ENCODE measurements at regions not wholly inside any gene's neighbourhood (a gene's known extent, or its start where the extent isn't known, plus 50 kb on each side); places are given as distances from the start of the nearest gene placed in this dataset.

DNA sequence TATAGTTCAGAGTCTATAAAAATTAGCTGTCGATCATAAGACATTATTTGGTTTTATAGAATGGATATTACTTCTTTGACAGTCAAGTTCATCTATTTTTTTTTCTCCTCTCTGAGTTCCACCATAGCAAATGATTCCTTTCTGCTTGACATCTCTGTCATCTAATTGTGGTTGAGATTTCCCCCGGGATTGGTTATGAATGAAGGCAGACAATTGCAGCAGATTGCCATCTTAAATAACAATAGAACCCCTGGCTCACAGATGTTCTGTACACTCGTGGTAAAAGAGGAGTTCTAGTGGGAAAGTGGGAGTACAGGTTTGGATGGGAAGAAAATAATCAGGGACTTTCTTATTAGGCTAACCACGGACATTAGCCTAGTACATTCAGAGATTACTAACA is 292.1 kb upstream of the NRXN1 start:
- no peaks in the 10 kb centered on the region for H3K79me2 ChIP-seq (ENCODE audit: control insufficient read depth, insufficient read depth, low read length)
- CTCF ChIA-PET, result no interaction called here
- H3K9me3 ChIP-seq (replicated peaks; ENCODE audit: control insufficient read depth, insufficient read depth, low read length), result no peaks in the 10 kb centered on the region
- SMC1A ChIA-PET (ENCODE audit: uncharacterized antibody, unreplicated experiment), result interaction anchor here (1.4 kb wide), 1 partner anchor 9 kb away, joined by 3 read pairs; no protein-coding TSS in a partner anchor
- H3K27ac ChIP-seq (ENCODE audit: control insufficient read depth, insufficient read depth), result no peak overlapping the region
- RAD21 ChIA-PET (ENCODE audit: unreplicated experiment), result no interaction called here
- no peak overlapping the region for H3K4me3 ChIP-seq
- intact Hi-C loops (cut with micrococcal nuclease; ENCODE audit: unreplicated experiment) (no loop called here), in situ Hi-C loops (cut with MboI) (no loop called here)
- WGBS (ENCODE audit: insufficient coverage, insufficient replicate concordance, low lambda C conversion rate, missing lambda C conversion rate), result 0% methylated on average over 4 of the region's 4 CpGs
- H3K9ac ChIP-seq (ENCODE audit: control insufficient read depth, insufficient read depth, low read length), result no peak overlapping the region
- no peaks in the 10 kb centered on the region for H3K4me1 ChIP-seq (ENCODE audit: control insufficient read depth, insufficient read depth, low read length)
- no TSS peak for BruUV-seq (replicated peaks)
- POLR2A ChIA-PET, result no interaction called here
- H4K20me1 ChIP-seq (ENCODE audit: control insufficient read depth, insufficient read depth), result no peaks in the 10 kb centered on the region
- H3K4me2 ChIP-seq (ENCODE audit: control insufficient read depth, insufficient read depth), result no peak overlapping the region
- FAIRE-seq, result no peak
- ATAC-seq, result no peak
- no peaks in the 10 kb centered on the region for H3K27me3 ChIP-seq (replicated peaks in 1 of 2; ENCODE audit: control insufficient read depth in 2 of 2, insufficient read depth in 2 of 2, low read length in 1 of 2)
- no peak overlapping the region for H2AFZ ChIP-seq (ENCODE audit: control insufficient read depth, low read depth, low read length)
- no peaks in the 10 kb centered on the region for H3K36me3 ChIP-seq (ENCODE audit: control insufficient read depth in 2 of 2, insufficient read depth in 2 of 2, low read length in 1 of 2)
- DNase-seq (ENCODE audit: low read depth, low spot score), result no peak
- TF ChIP-seq, protein P1, sequence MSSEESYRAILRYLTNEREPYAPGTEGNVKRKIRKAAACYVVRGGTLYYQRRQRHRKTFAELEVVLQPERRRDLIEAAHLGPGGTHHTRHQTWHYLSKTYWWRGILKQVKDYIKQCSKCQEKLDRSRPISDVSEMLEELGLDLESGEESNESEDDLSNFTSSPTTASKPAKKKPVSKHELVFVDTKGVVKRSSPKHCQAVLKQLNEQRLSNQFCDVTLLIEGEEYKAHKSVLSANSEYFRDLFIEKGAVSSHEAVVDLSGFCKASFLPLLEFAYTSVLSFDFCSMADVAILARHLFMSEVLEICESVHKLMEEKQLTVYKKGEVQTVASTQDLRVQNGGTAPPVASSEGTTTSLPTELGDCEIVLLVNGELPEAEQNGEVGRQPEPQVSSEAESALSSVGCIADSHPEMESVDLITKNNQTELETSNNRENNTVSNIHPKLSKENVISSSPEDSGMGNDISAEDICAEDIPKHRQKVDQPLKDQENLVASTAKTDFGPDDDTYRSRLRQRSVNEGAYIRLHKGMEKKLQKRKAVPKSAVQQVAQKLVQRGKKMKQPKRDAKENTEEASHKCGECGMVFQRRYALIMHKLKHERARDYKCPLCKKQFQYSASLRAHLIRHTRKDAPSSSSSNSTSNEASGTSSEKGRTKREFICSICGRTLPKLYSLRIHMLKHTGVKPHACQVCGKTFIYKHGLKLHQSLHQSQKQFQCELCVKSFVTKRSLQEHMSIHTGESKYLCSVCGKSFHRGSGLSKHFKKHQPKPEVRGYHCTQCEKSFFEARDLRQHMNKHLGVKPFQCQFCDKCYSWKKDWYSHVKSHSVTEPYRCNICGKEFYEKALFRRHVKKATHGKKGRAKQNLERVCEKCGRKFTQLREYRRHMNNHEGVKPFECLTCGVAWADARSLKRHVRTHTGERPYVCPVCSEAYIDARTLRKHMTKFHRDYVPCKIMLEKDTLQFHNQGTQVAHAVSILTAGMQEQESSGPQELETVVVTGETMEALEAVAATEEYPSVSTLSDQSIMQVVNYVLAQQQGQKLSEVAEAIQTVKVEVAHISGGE (CRISPR knock-in tag; IDR thresholded peaks at IDR 0.05), result no peak
- TF ChIP-seq E4F1 (IDR thresholded peaks at IDR 0.05; ENCODE audit: borderline replicate concordance, partially characterized antibody) (no peak), EZH2 (IDR thresholded peaks at IDR 0.05; ENCODE audit: borderline replicate concordance, control insufficient read depth, low read depth, low read length) (no peak), NR2F1 (conservative IDR thresholded peaks at IDR 0.05) (no peak), CHD2 (IDR thresholded peaks at IDR 0.05; ENCODE audit: borderline replicate concordance, low read depth, low read length) (no peak), EP300 (IDR thresholded peaks at IDR 0.05; ENCODE audit: borderline replicate concordance in 1 of 2, control insufficient read depth in 1 of 2, low read depth in 2 of 2, low read length in 2 of 2) (no peak), NFIC (IDR thresholded peaks at IDR 0.05; ENCODE audit: low read depth, low read length) (no peak), IRF5 (IDR thresholded peaks at IDR 0.05; ENCODE audit: borderline replicate concordance) (no peak), BHLHE40 (IDR thresholded peaks at IDR 0.05; ENCODE audit: borderline replicate concordance in 1 of 2, low read depth in 2 of 2, low read length in 1 of 2) (no peak), ATF3 (IDR thresholded peaks at IDR 0.05; ENCODE audit: borderline replicate concordance, extremely low read depth, low read depth, low read length) (no peak), EGR1 (IDR thresholded peaks at IDR 0.05; ENCODE audit: borderline replicate concordance in 1 of 2, low read depth in 2 of 2, low read length in 2 of 2) (no peak), CBX3 (IDR thresholded peaks at IDR 0.05; ENCODE audit: borderline replicate concordance, low read depth) (no peak), DPF2 (IDR thresholded peaks at IDR 0.05) (no peak), ZBTB33 (IDR thresholded peaks at IDR 0.05) (no peak), RBBP5 (conservative IDR thresholded peaks at IDR 0.05) (no peak)
